HFFc6 (cell line): ENCODE measurements at regions not wholly inside any gene's neighbourhood (a gene's known extent, or its start where the extent isn't known, plus 50 kb on each side); places are given as distances from the start of the nearest gene placed in this dataset.

Experiments used
- DNase-seq: peaks from one replicate; pipeline ENCODE4 v3.0.0-alpha.2; 2018
- H3K27ac Mint-ChIP-seq: 2 replicates; pipeline ENCODE4 v1.8.0; 2020; ENCODE audit warnings: mild to moderate bottlenecking, mixed read lengths
- H3K27me3 Mint-ChIP-seq: 2 replicates; pipeline ENCODE4 v1.8.0; 2021; ENCODE audit warnings: mild to moderate bottlenecking, moderate library complexity, mixed read lengths; ENCODE audit not compliant: insufficient read depth
- H3K36me3 Mint-ChIP-seq: 2 replicates; pipeline ENCODE4 v1.8.0; 2021; ENCODE audit warnings: low read depth, mixed read lengths
- H3K4me1 Mint-ChIP-seq: 2 replicates; pipeline ENCODE4 v1.8.0; 2020; ENCODE audit warnings: low read depth, mixed read lengths
- H3K4me3 Mint-ChIP-seq: 2 replicates; pipeline ENCODE4 v1.8.0; 2020; ENCODE audit warnings: mild to moderate bottlenecking, moderate library complexity, mixed read lengths
- H3K9me3 Mint-ChIP-seq: 2 replicates; pipeline ENCODE4 v1.8.0; 2020; ENCODE audit warnings: mild to moderate bottlenecking, mixed read lengths
- CTCF ChIP-seq: fragments of 200-600 bp; sonication (generic); IDR thresholded peaks from 2 replicates; pipeline ENCODE4 v1.5.0; 2021; ENCODE audit warnings: antibody characterized with exemption, mild to moderate bottlenecking

- Mint-ChIP-seq H3K27ac (no peak overlapping the region), H3K9me3 (no peaks in the 10 kb centered on the region), H3K4me3 (no peak overlapping the region), H3K4me1 (peaks cover 15% of the 10 kb centered on the region), H3K27me3 (no peaks in the 10 kb centered on the region), H3K36me3 (0 out of 2 replicates have a peak, but pooled peaks cover 6% of the 10 kb centered on the region)
- DNase-seq: no peak
- peak; percentile 25; the same call in 1 of the 2 replicates for TF ChIP-seq CTCF
These were observed 284.5 kb upstream of the POU5F2 start for GRCh38 chr5:94025788-94026473.

DNA sequence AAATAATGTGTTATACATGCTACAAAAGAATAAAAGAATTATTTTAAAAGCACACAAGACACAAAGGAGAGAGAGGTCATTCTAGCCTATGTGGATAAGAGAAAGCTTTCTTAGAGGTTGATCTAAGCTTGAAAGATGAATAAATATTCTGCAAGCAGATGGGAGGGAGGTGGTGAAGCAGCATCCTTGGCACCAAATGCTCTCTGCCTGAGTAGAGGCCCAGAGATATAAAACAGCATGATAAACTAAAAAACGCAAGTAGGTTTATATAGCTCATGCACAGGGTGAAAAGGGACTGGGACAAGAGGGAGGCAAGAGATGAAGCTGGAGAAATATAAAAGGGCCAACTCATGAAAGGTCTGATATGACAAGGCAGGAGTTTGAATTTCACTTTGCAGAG is 283.2 kb upstream of the POU5F2 start:
- no peaks in the 10 kb centered on the region for H3K9me3 Mint-ChIP-seq
- H3K27me3 Mint-ChIP-seq: peaks cover 2% of the 10 kb centered on the region; the same call in 1 of the 2 replicates
- H3K36me3 Mint-ChIP-seq: peaks cover 7% of the 10 kb centered on the region; the same call in 1 of the 2 replicates
- H3K4me1 Mint-ChIP-seq: peaks cover 20% of the 10 kb centered on the region
- H3K27ac Mint-ChIP-seq: no peak overlapping the region
- no peak for DNase-seq
- TF ChIP-seq CTCF: no peak
- no peak overlapping the region for H3K4me3 Mint-ChIP-seq

DNA sequence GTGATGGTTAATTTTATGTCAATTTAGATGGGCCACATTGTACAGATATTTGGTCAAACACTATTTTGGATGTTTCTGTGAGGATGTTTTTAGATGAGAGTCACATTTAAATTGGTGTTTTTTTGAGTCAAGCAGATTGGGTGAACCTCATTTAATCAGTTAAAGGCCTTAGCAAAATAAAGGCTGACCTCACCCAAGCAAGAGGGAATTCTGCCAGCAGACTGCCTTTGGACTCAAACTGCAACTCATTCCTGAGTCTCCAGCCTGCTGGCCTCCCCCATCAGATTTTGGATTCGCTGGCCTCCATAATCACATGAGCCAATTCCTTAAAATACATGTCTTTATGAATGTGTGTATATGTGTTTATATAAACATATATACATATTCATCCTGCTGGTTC is 282.7 kb upstream of the POU5F2 start:
- no peak for TF ChIP-seq CTCF
- no peak overlapping the region for H3K4me3 Mint-ChIP-seq
- peaks cover 20% of the 10 kb centered on the region for H3K4me1 Mint-ChIP-seq
- H3K36me3 Mint-ChIP-seq: peaks cover 9% of the 10 kb centered on the region; the same call in 1 of the 2 replicates
- peaks cover 2% of the 10 kb centered on the region; the same call in 1 of the 2 replicates for H3K27me3 Mint-ChIP-seq
- DNase-seq: no peak
- no peak overlapping the region for H3K27ac Mint-ChIP-seq
- H3K9me3 Mint-ChIP-seq: no peaks in the 10 kb centered on the region; the same call in 1 of the 2 replicates

DNA sequence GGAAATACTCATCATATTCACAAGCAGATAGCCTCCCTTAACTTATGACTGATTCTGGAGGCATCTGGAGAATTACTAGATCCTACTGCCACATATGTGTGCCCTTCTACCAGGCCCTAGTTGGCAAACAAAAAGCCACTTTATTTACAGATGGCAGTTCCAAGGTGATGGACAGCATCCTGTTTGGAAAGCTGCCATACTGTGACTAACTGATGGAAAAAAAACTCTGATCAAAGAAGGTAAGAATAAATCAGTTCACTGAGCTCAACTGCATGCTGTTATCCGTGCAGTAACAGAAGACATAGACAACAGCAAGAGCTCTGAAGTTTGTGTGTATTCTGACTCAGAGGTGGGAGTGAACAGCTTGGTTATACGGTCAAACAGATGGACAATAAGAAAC is 279.8 kb upstream of the POU5F2 start:
- peak; percentile 37 for DNase-seq
- Mint-ChIP-seq H3K36me3 (peaks cover 20% of the 10 kb centered on the region; the same call in 1 of the 2 replicates), H3K4me3 (no peak overlapping the region), H3K4me1 (peaks cover 20% of the 10 kb centered on the region), H3K9me3 (peaks cover 10% of the 10 kb centered on the region), H3K27ac (peak overlapping the region; percentile 47), H3K27me3 (peaks cover 2% of the 10 kb centered on the region; the same call in 1 of the 2 replicates)
- TF ChIP-seq CTCF: no peak

- Mint-ChIP-seq H3K27ac (no peak overlapping the region), H3K36me3 (peaks cover 39% of the 10 kb centered on the region; the same call in 1 of the 2 replicates), H3K4me1 (peaks cover 14% of the 10 kb centered on the region), H3K27me3 (peaks cover 2% of the 10 kb centered on the region; the same call in 1 of the 2 replicates), H3K4me3 (no peak overlapping the region), H3K9me3 (peaks cover 14% of the 10 kb centered on the region)
- peak; percentile 12 for DNase-seq
- TF ChIP-seq CTCF: no peak
These were observed 276.2 kb upstream of the POU5F2 start for GRCh38 chr5:94017579-94017978.
